Adrenal gland (tissue), 9 donors: ENCODE measurements at regions not wholly inside any gene's neighbourhood (a gene's known extent, or its start where the extent isn't known, plus 50 kb on each side); places are given as distances from the start of the nearest gene placed in this dataset.

ENCODE experiments used
- DNase-seq, 7 donors: peaks; one replicate each; pipeline ENCODE4 v3.0.0-alpha.2; 2019 to 2020
- H3K27ac ChIP-seq, 5 donors: fragments of 200-600 bp; sonication (generic) in 4 of 5; 1 replicate in 3 of 5; 2 replicates in 2 of 5; pipeline versions ENCODE4 v1.5.1 to v1.8.0; 2016 to 2020; ENCODE audit warnings: mild to moderate bottlenecking in 1 of 5
- H3K27me3 ChIP-seq: fragments of 200-600 bp; 2 replicates; pipeline ENCODE4 v1.8.0; 2021
- H3K36me3 ChIP-seq, 2 donors: fragments of 200-600 bp; replicated peaks in 1 of 2; 1 replicate in 1 of 2; 2 replicates in 1 of 2; pipeline versions ENCODE4 v1.5.1 to v1.8.0; 2018 to 2022
- H3K4me1 ChIP-seq, 2 donors: fragments of 200-600 bp; replicated peaks in 1 of 2; 1 replicate in 1 of 2; 2 replicates in 1 of 2; pipeline versions ENCODE4 v1.5.1 to v1.8.0; 2018 to 2021
- H3K4me3 ChIP-seq, 4 donors: fragments of 200-600 bp; sonication (generic) in 3 of 4; one replicate each; pipeline ENCODE4 v1.5.1; 2016 to 2018
- H3K9me3 ChIP-seq, 3 donors: fragments of 200-600 bp; sonication (generic) in 1 of 3; replicated peaks in 1 of 3; 1 replicate in 2 of 3; 2 replicates in 1 of 3; pipeline versions ENCODE4 v1.5.1 to v1.8.0; 2016 to 2021
- POLR2A ChIP-seq, 2 donors: fragments of 450-650 bp; IDR thresholded peaks; one replicate each; pipeline ENCODE4 v1.6.1; 2017; ENCODE audit warnings: antibody characterized with exemption in 2 of 2, mild to moderate bottlenecking in 2 of 2, moderate library complexity in 1 of 2
- WGBS, 4 donors: extraction: QIAGEN DNeasy Blood & Tissue Kit in 2 of 4; methylation state at CpG; one replicate each; pipeline versions ENCODE4 v1.1.5 to v1.1.7; 2013 to 2017; 5-methylcytosine and 5-hydroxymethylcytosine counted together
- intact Hi-C, 2 donors: fragments of 100-400 bp; cut with DNase I; formaldehyde crosslinking; loops; one replicate each; pipeline versions ENCODE4 v1.14.1 to v1.15.0; 2022 to 2023
- TF ChIP-seq, protein P1 (sequence below), 6 experiments: fragments of 450-650 bp in 4 of 6; fragments of 200-600 bp in 2 of 6; sonication (generic) in 1 of 6; IDR thresholded peaks; 1 replicate in 5 of 6; 2 replicates in 1 of 6; pipeline versions ENCODE4 v1.5.1 to v1.8.0; 2016 to 2021; ENCODE audit warnings: antibody characterized with exemption in 6 of 6, mild to moderate bottlenecking in 2 of 6, moderate library complexity in 1 of 6
- donor health status: healthy with polysubstance abuse.
- donor health status: Bipolar disorder and iron deficiency.
- donor health status: DM: yes; HTN: yes; CAD: no.
- donor health status: DM: no; HTN: no; CAD: no.
- donor health status: DM: no; HTN: no; CAD: no.

GRCh38 chr1:221416142-221416541 lies 325.7 kb downstream of the DUSP10 start:
- WGBS, 4 donors = 56 to 72% (median 66%) methylated on average over 4 of the region's 4 CpGs
- Histone ChIP-seq H3K27me3 (no peaks in the 10 kb centered on the region), H3K36me3 (no peaks in the 10 kb centered on the region), H3K27ac (no peak overlapping the region), H3K4me1 (no peaks in the 10 kb centered on the region), H3K4me3 (no peak overlapping the region), H3K9me3 (no peaks in the 10 kb centered on the region)
- TF ChIP-seq, protein P1, sequence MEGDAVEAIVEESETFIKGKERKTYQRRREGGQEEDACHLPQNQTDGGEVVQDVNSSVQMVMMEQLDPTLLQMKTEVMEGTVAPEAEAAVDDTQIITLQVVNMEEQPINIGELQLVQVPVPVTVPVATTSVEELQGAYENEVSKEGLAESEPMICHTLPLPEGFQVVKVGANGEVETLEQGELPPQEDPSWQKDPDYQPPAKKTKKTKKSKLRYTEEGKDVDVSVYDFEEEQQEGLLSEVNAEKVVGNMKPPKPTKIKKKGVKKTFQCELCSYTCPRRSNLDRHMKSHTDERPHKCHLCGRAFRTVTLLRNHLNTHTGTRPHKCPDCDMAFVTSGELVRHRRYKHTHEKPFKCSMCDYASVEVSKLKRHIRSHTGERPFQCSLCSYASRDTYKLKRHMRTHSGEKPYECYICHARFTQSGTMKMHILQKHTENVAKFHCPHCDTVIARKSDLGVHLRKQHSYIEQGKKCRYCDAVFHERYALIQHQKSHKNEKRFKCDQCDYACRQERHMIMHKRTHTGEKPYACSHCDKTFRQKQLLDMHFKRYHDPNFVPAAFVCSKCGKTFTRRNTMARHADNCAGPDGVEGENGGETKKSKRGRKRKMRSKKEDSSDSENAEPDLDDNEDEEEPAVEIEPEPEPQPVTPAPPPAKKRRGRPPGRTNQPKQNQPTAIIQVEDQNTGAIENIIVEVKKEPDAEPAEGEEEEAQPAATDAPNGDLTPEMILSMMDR (IDR thresholded peaks at IDR 0.05) = no peak
- TF ChIP-seq POLR2A (IDR thresholded peaks at IDR 0.05) = no peak
- no peak for DNase-seq
- intact Hi-C loops = no loop called here

GRCh38 chr1:221416723-221417122 lies 325.2 kb downstream of the DUSP10 start:
- intact Hi-C loops = no loop called here

GRCh38 chr1:221418346-221418745 lies 323.5 kb downstream of the DUSP10 start:
- intact Hi-C loops = no loop called here
- Histone ChIP-seq H3K36me3 (no peaks in the 10 kb centered on the region), H3K9me3 (no peaks in the 10 kb centered on the region), H3K27me3 (no peaks in the 10 kb centered on the region), H3K4me3 (no peak overlapping the region), H3K27ac (no peak overlapping the region), H3K4me1 (no peaks in the 10 kb centered on the region)
- WGBS, 4 donors = 73 to 96% (median 78%) methylated on average over 1 of the region's 1 CpG
- TF ChIP-seq, protein P1 (IDR thresholded peaks at IDR 0.05) = no peak
- TF ChIP-seq POLR2A (IDR thresholded peaks at IDR 0.05) = no peak
- DNase-seq = no peak

More at GRCh38 chr1:221416723-221417122, 325.2 kb downstream of the DUSP10 start:
- H3K36me3 ChIP-seq = no peaks in the 10 kb centered on the region
- H3K27ac ChIP-seq = no peak overlapping the region
- no peak for TF ChIP-seq POLR2A (IDR thresholded peaks at IDR 0.05)
- TF ChIP-seq, protein P1 (IDR thresholded peaks at IDR 0.05) = no peak
- H3K9me3 ChIP-seq = no peaks in the 10 kb centered on the region
- H3K4me1 ChIP-seq = no peaks in the 10 kb centered on the region
- no peak for DNase-seq
- no peak overlapping the region for H3K4me3 ChIP-seq
- H3K27me3 ChIP-seq = no peaks in the 10 kb centered on the region

GRCh38 chr1:221419513-221420095 lies 322.3 kb downstream of the DUSP10 start:
- Histone ChIP-seq H3K27ac (no peak overlapping the region), H3K4me1 (no peaks in the 10 kb centered on the region), H3K27me3 (no peaks in the 10 kb centered on the region), H3K9me3 (no peaks in the 10 kb centered on the region), H3K36me3 (no peaks in the 10 kb centered on the region), H3K4me3 (no peak overlapping the region)
- TF ChIP-seq, protein P1 (IDR thresholded peaks at IDR 0.05) = no peak
- no peak for TF ChIP-seq POLR2A (IDR thresholded peaks at IDR 0.05)
- intact Hi-C loops = no loop called here
- DNase-seq = no peak
- 59 to 72% (median 63%) methylated on average over 3 of the region's 3 CpGs for WGBS, 4 donors
